Panc1 (cell line): ENCODE measurements at regions not wholly inside any gene's neighbourhood (a gene's known extent, or its start where the extent isn't known, plus 50 kb on each side); places are given as distances from the start of the nearest gene placed in this dataset.

Experiments used
- ATAC-seq: fragments of 200-7000 bp; cut with Tn5 transposase; 2 replicates; pipeline ENCODE4 v1.9.1; 2020; ENCODE audit warnings: mild to moderate bottlenecking, moderate library complexity
- BruUV-seq: library from RNA; stranded (reverse); fragments of 400-500 nt; replicated peaks from 2 replicates; lab custom pipeline; 2021; lab: Mats Ljungman, UMichigan
- CTCF ChIA-PET: fragments of 300-600 bp; sonication (Branson Sonifier 250); formaldehyde crosslinking; loops from one replicate; lab custom pipeline; 2022; ENCODE audit warnings: antibody characterized with exemption; lab: Charles Lee
- POLR2A ChIA-PET: fragments of 300-600 bp; sonication (Branson Sonifier 250); formaldehyde crosslinking; loops from one replicate; lab custom pipeline; 2022; ENCODE audit warnings: antibody characterized with exemption; lab: Charles Lee
- DNase-seq: peaks from one replicate; pipeline ENCODE4 v3.0.0-alpha.2; 2010; ENCODE audit warnings: low read depth, low spot score
- H3K27ac ChIP-seq: 2 replicates; pipeline ENCODE4 v1.5.1; 2011; ENCODE audit warnings: mild to moderate bottlenecking, low read length, inconsistent platforms
- H3K27me3 ChIP-seq: fragments of 200-500 bp; sonication (Bioruptor generic); 2 replicates; pipeline ENCODE4 v1.6.0; 2014; ENCODE audit warnings: low read length, inconsistent platforms; ENCODE audit not compliant: control insufficient read depth, insufficient read depth
- H3K36me3 ChIP-seq: fragments of 200-500 bp; sonication (Bioruptor generic); 2 replicates; pipeline ENCODE4 v1.5.1; 2014; ENCODE audit warnings: inconsistent platforms, mild to moderate bottlenecking, low read length, moderate library complexity; ENCODE audit not compliant: control insufficient read depth, insufficient read depth
- H3K4me1 ChIP-seq: 2 replicates; pipeline ENCODE4 v1.5.1; 2011; ENCODE audit warnings: inconsistent platforms, mild to moderate bottlenecking, low read length, moderate library complexity; ENCODE audit not compliant: control insufficient read depth, insufficient read depth
- H3K4me3 ChIP-seq, 2 experiments: 2 replicates each; pipeline ENCODE4 v1.5.1; 2011 to 2012; ENCODE audit warnings: low read depth in 2 of 2, low read length in 2 of 2, mild to moderate bottlenecking in 2 of 2, inconsistent platforms in 1 of 2, moderate library complexity in 1 of 2
- H3K9me3 ChIP-seq: fragments of 200-500 bp; sonication (Bioruptor generic); 2 replicates; pipeline ENCODE4 v1.5.1; 2014; ENCODE audit warnings: low read depth, mild to moderate bottlenecking, inconsistent platforms, low read length, moderate library complexity; ENCODE audit not compliant: control insufficient read depth, insufficient read depth
- POLR2AphosphoS5 ChIP-seq: IDR thresholded peaks from 2 replicates; pipeline ENCODE4 v1.6.1; 2012; ENCODE audit warnings: mild to moderate bottlenecking, low read depth, low read length, moderate library complexity
- SIN3A ChIP-seq: IDR thresholded peaks from 2 replicates; pipeline ENCODE4 v1.6.1; 2012; ENCODE audit warnings: low read depth, mild to moderate bottlenecking, low read length, moderate library complexity, borderline replicate concordance; ENCODE audit not compliant: insufficient read depth
- TCF7L2 ChIP-seq: IDR thresholded peaks from 2 replicates; pipeline ENCODE4 v1.6.1; 2011; ENCODE audit warnings: mild to moderate bottlenecking, low read depth, low read length, inconsistent platforms
- in situ Hi-C: cut with HindIII; loops from 2 replicates; pipeline ENCODE4 v1.10.0; 2016; ENCODE audit warnings: low sequenced_read_pairs, low pct_unique_long_range_greater_than_20kb
- intact Hi-C: fragments of 100-400 bp; cut with micrococcal nuclease; formaldehyde crosslinking; loops from one replicate; pipeline ENCODE4 v1.10.0; 2022; ENCODE audit not compliant: unreplicated experiment
- TF ChIP-seq, protein P1 (sequence below), 2 experiments: IDR thresholded peaks; 2 replicates each; pipeline ENCODE4 v1.6.1; 2011 to 2012; ENCODE audit warnings: low read depth in 2 of 2, control low read depth in 1 of 2, low read length in 1 of 2, mild to moderate bottlenecking in 1 of 2, moderate library complexity in 1 of 2; ENCODE audit not compliant: insufficient read depth in 1 of 2
- TF ChIP-seq, protein P2 (sequence below): fragments of 450-650 bp; IDR thresholded peaks from 2 replicates; pipeline ENCODE4 v1.5.1; 2017; ENCODE audit warnings: mild to moderate bottlenecking

DNA sequence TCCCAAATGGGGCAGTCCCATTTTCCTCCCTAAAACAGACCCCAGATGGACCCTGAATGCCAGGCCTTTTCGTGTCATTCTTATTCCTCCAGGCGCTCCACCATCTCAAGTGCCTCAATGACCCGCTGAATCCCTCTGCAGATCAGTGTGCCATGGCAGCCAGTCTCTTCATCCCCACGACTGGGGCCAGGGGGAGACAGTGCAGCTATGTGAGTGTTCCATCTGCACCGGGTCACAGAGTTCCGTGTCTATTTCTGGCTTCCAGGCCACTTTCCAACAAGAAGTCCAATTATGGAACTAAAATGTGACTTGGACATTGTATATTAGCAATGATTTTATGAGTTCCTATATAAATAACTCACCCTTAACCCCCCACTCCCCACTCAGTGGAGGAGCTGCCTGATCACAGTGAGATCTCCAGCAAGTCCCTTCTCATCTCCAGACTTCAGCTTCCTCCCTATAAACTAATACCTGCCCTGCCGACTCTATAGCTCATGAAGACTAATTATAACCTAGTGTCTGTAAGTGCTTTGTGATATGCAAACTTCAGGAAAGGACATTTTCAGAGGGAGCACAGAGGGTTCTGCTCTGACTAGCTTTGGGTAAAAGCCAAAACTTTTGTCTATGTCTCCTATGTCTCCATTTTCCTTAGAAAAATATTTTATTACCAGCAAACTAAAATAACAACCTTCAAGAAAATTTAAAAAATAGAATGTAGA is 56.3 kb upstream of the NFASC start:
- DNase-seq (no peak), ATAC-seq (no peak)
- Histone ChIP-seq H3K27me3 (peaks cover 20% of the 10 kb centered on the region), H3K9me3 (no peaks in the 10 kb centered on the region), H3K4me1 (no peaks in the 10 kb centered on the region), H3K36me3 (no peaks in the 10 kb centered on the region), H3K4me3 (no peak overlapping the region), H3K27ac (no peak overlapping the region)
- TF ChIP-seq, protein P1, sequence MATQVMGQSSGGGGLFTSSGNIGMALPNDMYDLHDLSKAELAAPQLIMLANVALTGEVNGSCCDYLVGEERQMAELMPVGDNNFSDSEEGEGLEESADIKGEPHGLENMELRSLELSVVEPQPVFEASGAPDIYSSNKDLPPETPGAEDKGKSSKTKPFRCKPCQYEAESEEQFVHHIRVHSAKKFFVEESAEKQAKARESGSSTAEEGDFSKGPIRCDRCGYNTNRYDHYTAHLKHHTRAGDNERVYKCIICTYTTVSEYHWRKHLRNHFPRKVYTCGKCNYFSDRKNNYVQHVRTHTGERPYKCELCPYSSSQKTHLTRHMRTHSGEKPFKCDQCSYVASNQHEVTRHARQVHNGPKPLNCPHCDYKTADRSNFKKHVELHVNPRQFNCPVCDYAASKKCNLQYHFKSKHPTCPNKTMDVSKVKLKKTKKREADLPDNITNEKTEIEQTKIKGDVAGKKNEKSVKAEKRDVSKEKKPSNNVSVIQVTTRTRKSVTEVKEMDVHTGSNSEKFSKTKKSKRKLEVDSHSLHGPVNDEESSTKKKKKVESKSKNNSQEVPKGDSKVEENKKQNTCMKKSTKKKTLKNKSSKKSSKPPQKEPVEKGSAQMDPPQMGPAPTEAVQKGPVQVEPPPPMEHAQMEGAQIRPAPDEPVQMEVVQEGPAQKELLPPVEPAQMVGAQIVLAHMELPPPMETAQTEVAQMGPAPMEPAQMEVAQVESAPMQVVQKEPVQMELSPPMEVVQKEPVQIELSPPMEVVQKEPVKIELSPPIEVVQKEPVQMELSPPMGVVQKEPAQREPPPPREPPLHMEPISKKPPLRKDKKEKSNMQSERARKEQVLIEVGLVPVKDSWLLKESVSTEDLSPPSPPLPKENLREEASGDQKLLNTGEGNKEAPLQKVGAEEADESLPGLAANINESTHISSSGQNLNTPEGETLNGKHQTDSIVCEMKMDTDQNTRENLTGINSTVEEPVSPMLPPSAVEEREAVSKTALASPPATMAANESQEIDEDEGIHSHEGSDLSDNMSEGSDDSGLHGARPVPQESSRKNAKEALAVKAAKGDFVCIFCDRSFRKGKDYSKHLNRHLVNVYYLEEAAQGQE (IDR thresholded peaks at IDR 0.05; ENCODE audit: insufficient read depth in 1 of 2, low read depth in 2 of 2, low read length in 1 of 2), result no peak
- TF ChIP-seq, protein P2, sequence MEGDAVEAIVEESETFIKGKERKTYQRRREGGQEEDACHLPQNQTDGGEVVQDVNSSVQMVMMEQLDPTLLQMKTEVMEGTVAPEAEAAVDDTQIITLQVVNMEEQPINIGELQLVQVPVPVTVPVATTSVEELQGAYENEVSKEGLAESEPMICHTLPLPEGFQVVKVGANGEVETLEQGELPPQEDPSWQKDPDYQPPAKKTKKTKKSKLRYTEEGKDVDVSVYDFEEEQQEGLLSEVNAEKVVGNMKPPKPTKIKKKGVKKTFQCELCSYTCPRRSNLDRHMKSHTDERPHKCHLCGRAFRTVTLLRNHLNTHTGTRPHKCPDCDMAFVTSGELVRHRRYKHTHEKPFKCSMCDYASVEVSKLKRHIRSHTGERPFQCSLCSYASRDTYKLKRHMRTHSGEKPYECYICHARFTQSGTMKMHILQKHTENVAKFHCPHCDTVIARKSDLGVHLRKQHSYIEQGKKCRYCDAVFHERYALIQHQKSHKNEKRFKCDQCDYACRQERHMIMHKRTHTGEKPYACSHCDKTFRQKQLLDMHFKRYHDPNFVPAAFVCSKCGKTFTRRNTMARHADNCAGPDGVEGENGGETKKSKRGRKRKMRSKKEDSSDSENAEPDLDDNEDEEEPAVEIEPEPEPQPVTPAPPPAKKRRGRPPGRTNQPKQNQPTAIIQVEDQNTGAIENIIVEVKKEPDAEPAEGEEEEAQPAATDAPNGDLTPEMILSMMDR, result no peak
- TF ChIP-seq POLR2AphosphoS5 (no peak), SIN3A (no peak), TCF7L2 (no peak)
- ChIA-PET POLR2A (no interaction called here), CTCF (no interaction called here)
- no TSS peak for BruUV-seq
- intact Hi-C loops, result no loop called here
- in situ Hi-C loops, result no loop called here

DNA sequence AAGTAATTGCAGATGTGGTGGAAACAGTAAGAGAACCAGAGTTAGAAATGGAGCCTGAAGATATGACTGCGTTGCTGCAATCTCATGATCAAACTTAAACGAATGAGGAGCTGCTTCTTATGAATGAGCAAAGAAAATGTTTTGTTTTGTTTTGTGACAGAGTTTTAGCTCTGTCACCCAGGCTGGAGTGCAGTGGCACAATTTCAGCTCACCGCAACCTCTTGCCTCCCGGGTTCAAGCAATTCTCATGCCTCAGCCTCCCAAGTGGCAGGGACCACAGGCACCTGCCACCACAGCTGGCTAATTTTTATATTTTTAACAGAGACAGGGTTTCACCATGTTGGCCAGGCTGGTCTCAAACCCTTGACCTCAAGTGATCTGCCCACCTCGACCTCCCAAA is 53.3 kb upstream of the NFASC start:
- Histone ChIP-seq H3K9me3 (no peaks in the 10 kb centered on the region), H3K27ac (no peak overlapping the region), H3K4me1 (no peaks in the 10 kb centered on the region), H3K27me3 (peaks cover 20% of the 10 kb centered on the region), H3K4me3 (no peak overlapping the region), H3K36me3 (no peaks in the 10 kb centered on the region)
- in situ Hi-C loops, result no loop called here
- intact Hi-C loops, result no loop called here
- BruUV-seq, result no TSS peak
- ATAC-seq (no peak), DNase-seq (no peak)
- ChIA-PET POLR2A (no interaction called here), CTCF (interaction anchor here (1.0 kb wide), 1 partner anchor 10 kb away, joined by 5 read pairs; no protein-coding TSS in a partner anchor)
- TF ChIP-seq, protein P1 (IDR thresholded peaks at IDR 0.05; ENCODE audit: insufficient read depth in 1 of 2, low read depth in 2 of 2, low read length in 1 of 2), result no peak
- TF ChIP-seq POLR2AphosphoS5 (no peak), TCF7L2 (no peak), SIN3A (no peak)
- TF ChIP-seq, protein P2, result no peak
